Left ventricle myocardium inferior (tissue), 1 donor: ENCODE measurements at regions not wholly inside any gene's neighbourhood (a gene's known extent, or its start where the extent isn't known, plus 50 kb on each side); places are given as distances from the start of the nearest gene placed in this dataset.
A peak's percentile ranks its signal among the peaks of the same experiment; 100 is the strongest.

Experiments
- DNase-seq: peaks from one replicate; pipeline ENCODE4 v3.0.0-alpha.2; 2020
- H3K27ac ChIP-seq: fragments of 200-600 bp; replicated peaks from 2 replicates; pipeline ENCODE4 v1.8.0; 2021
- H3K27me3 ChIP-seq: fragments of 200-600 bp; 2 replicates; pipeline ENCODE4 v1.8.0; 2021; ENCODE audit warnings: low read depth
- H3K36me3 ChIP-seq: fragments of 200-600 bp; 2 replicates; pipeline ENCODE4 v1.8.0; 2021
- H3K4me1 ChIP-seq: fragments of 200-600 bp; 2 replicates; pipeline ENCODE4 v1.8.0; 2021
- H3K4me3 ChIP-seq: fragments of 200-600 bp; 2 replicates; pipeline ENCODE4 v1.8.0; 2021; ENCODE audit warnings: mild to moderate bottlenecking, moderate library complexity
- H3K9me3 ChIP-seq: fragments of 200-600 bp; replicated peaks from 2 replicates; pipeline ENCODE4 v1.8.0; 2021
- intact Hi-C: fragments of 100-400 bp; cut with micrococcal nuclease; formaldehyde crosslinking; loops from one replicate; pipeline ENCODE4 v1.11.0; 2022
- TF ChIP-seq, protein P1 (sequence below): fragments of 200-600 bp; IDR thresholded peaks from 2 replicates; pipeline ENCODE4 v1.8.0; 2021; ENCODE audit warnings: antibody characterized with exemption, mild to moderate bottlenecking, borderline replicate concordance
- donor health status: DM: no; HTN: yes; CAD: no; lungs with severe emphysema.

DNA sequence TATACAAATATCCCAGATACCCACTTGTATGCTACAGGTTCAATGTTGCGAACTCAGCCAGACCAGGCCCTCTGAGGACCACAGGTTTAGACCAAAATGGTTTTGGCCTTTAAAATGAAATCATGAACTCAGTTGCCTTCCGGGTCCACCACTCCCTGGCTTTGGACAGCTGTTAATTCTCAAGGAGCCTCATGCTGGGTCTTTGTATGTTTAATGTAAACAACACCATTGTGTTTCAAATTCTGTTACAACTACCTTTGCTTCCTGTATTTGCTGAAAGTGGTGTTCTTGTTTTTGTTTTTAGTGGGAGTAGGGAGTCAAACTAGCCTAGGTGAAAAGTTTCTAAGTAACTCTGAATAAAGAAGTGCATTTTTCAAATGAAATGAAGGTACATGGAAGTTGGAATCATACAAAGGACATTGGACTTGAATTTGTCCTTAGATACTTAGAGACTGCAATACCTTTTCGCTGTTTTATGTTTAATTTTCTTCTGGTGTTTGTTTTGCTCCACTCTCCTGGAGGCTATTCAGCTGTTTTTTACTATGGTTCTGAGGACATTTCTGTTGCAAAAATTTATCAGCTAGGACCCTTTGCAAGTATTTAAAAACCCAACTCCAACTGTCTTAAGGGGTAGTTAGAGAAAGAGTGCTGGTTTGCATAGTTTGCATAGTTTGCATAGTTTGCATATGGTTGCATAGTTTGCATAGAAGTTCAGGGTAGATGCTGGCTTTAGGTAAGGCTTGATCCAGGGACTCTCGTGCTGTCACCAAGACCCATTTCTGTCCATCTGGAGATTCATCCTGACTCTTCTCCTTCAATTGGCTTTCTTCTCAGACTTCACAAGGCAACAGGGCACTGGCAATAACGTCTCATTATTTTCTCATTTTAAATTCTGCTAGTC is 70.1 kb downstream of the MID1IP1 start:
- TF ChIP-seq, protein P1, sequence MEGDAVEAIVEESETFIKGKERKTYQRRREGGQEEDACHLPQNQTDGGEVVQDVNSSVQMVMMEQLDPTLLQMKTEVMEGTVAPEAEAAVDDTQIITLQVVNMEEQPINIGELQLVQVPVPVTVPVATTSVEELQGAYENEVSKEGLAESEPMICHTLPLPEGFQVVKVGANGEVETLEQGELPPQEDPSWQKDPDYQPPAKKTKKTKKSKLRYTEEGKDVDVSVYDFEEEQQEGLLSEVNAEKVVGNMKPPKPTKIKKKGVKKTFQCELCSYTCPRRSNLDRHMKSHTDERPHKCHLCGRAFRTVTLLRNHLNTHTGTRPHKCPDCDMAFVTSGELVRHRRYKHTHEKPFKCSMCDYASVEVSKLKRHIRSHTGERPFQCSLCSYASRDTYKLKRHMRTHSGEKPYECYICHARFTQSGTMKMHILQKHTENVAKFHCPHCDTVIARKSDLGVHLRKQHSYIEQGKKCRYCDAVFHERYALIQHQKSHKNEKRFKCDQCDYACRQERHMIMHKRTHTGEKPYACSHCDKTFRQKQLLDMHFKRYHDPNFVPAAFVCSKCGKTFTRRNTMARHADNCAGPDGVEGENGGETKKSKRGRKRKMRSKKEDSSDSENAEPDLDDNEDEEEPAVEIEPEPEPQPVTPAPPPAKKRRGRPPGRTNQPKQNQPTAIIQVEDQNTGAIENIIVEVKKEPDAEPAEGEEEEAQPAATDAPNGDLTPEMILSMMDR = no peak
- Histone ChIP-seq H3K9me3 (no peaks in the 10 kb centered on the region), H3K27ac (no peak overlapping the region), H3K36me3 (no peaks in the 10 kb centered on the region), H3K27me3 (no peaks in the 10 kb centered on the region), H3K4me1 (peaks cover 21% of the 10 kb centered on the region), H3K4me3 (no peak overlapping the region)
- DNase-seq = no peak
- intact Hi-C loops = no loop called here

DNA sequence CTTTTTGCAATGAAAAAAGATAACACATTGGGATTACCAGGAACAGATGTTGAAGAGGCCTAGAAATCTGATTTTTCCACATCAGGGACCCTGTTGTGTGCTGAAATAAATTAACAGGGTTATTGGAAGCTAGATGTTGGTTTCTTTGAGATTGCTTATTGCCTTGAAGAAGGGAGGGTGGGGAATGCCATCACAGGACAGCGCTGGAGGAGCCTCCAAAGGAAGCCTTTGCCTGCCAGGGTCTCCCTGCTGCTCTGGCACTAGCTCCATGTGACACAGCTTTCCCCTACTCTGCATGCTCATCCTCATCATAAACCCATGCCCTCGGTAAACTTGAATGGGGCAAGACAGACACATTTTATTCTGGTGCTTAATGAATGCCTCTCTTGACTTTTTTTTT is 76.1 kb downstream of the MID1IP1 start:
- Histone ChIP-seq H3K36me3 (no peaks in the 10 kb centered on the region), H3K27me3 (no peaks in the 10 kb centered on the region), H3K9me3 (no peaks in the 10 kb centered on the region), H3K27ac (no peak overlapping the region), H3K4me1 (peaks cover 12% of the 10 kb centered on the region), H3K4me3 (no peak overlapping the region)
- DNase-seq = no peak
- intact Hi-C loops = no loop called here
- TF ChIP-seq, protein P1 = no peak

DNA sequence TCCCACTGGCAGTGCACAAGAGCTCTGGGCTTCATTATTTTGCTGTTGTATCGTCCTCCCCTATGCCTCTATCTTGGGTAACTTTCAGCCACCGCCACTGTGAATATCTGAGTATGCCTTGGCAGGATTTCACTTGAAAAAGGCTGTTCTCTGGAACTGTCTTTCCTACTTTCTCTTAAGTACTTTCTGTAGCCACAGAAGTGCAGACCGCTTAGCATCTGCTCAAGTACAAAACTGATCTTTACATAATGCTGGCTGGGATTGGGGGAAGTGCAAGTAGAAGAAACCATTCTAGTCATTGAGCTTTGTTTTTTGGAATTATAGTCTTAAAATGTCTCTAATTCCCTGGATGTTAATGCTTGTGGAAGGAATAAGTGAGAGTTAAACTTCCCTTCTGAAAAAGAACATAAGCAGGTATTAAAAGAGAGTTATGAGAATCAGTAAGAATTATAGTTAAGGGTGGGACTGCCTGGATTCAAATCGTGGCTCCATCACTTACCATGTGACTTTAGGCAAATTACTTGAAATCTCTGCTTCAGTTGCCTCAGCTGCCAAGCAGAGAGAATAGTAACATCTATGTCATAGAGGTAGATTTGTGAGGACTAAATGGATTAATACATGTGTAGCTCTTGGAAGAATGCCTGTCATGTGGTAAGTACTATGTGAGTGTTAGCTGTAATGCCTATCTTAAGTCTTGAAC is 77.5 kb downstream of the MID1IP1 start:
- peak overlapping the region; percentile 51 for H3K27ac ChIP-seq

DNA sequence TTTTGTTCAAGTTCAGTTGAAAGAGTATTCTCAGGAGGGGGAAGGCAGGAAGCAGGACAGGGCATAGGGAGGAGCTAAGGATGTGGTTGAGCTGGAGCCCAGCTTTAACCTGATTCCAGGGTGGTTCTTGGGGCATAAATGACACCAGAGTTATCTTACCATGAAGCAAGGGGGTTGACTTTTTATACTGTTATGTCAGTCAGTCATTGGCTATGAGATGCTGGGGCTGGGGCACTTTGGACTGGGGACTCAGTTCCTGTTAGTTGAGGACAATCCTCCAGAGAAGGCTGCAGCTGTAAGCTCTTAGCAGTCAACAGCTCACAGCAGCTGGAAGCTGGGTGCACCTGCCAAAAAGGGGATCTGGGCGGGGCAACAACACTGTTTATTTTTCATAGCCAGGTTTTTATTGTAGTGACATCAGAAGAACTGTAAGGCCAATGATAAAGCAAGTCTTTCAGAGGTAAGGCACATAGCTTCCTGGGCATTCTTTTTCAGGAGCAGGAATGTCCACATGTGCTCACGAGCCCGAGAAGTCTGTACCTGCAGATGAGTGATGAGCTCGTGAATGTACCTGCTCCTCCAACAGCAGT is 78.5 kb downstream of the MID1IP1 start:
- peak overlapping the region; percentile 51 for H3K27ac ChIP-seq
- peak; percentile 60 for DNase-seq
- H3K4me1 ChIP-seq = peaks cover 12% of the 10 kb centered on the region
- H3K9me3 ChIP-seq = no peaks in the 10 kb centered on the region
- H3K4me3 ChIP-seq = no peak overlapping the region
- intact Hi-C loops = no loop called here
- TF ChIP-seq, protein P1 = no peak
- H3K36me3 ChIP-seq = no peaks in the 10 kb centered on the region
- H3K27me3 ChIP-seq = no peaks in the 10 kb centered on the region

More for the DNA sequence above, 77.5 kb downstream of the MID1IP1 start:
- peaks cover 12% of the 10 kb centered on the region for H3K4me1 ChIP-seq
- H3K4me3 ChIP-seq = no peak overlapping the region
- TF ChIP-seq, protein P1 = no peak
- no peak for DNase-seq
- intact Hi-C loops = no loop called here
- H3K36me3 ChIP-seq = no peaks in the 10 kb centered on the region
- H3K9me3 ChIP-seq = no peaks in the 10 kb centered on the region
- H3K27me3 ChIP-seq = no peaks in the 10 kb centered on the region

DNA sequence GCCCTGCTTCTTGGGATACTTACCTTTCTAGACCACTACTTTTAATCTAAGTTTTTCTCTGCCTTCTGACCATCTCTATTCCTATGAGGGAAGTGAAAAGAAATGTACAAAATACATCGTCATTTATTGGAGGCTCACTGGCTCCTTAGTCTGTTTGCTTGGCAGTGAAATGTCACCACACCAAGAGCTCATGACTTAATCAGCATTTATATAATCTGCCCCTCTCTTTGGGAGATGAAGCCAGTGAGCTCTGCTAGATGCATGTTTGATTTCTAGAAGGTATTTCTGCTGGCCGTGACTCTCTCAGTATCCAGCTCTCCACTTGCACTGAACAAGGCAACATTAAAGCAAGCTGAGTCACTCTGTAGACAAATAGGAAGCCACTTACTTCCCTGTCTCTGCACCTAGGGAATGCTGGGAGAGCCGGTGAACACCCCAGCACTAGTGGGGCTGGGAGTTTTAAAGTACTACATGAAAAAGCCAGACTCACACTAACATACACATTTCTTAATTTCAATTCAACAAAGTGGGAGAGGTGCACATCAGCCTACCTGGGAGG is 79.1 kb downstream of the MID1IP1 start:
- no peak for DNase-seq
- no peaks in the 10 kb centered on the region for H3K27me3 ChIP-seq
- no peaks in the 10 kb centered on the region for H3K9me3 ChIP-seq
- H3K36me3 ChIP-seq = no peaks in the 10 kb centered on the region
- H3K4me3 ChIP-seq = no peak overlapping the region
- H3K4me1 ChIP-seq = peaks cover 12% of the 10 kb centered on the region
- intact Hi-C loops = no loop called here
- H3K27ac ChIP-seq = peak overlapping the region; percentile 51
- TF ChIP-seq, protein P1 = no peak
